ENCODE measurements at regions not wholly inside any gene's neighbourhood (a gene's known extent, or its start where the extent isn't known, plus 50 kb on each side); places are given as distances from the start of the nearest gene placed in this dataset.

- TF ChIP-seq, protein P1, sequence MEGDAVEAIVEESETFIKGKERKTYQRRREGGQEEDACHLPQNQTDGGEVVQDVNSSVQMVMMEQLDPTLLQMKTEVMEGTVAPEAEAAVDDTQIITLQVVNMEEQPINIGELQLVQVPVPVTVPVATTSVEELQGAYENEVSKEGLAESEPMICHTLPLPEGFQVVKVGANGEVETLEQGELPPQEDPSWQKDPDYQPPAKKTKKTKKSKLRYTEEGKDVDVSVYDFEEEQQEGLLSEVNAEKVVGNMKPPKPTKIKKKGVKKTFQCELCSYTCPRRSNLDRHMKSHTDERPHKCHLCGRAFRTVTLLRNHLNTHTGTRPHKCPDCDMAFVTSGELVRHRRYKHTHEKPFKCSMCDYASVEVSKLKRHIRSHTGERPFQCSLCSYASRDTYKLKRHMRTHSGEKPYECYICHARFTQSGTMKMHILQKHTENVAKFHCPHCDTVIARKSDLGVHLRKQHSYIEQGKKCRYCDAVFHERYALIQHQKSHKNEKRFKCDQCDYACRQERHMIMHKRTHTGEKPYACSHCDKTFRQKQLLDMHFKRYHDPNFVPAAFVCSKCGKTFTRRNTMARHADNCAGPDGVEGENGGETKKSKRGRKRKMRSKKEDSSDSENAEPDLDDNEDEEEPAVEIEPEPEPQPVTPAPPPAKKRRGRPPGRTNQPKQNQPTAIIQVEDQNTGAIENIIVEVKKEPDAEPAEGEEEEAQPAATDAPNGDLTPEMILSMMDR (IDR thresholded peaks at IDR 0.05), result no peak
- TF ChIP-seq POLR2A (IDR thresholded peaks at IDR 0.05), result no peak
Observed at GRCh38 chr12:20127413-20127812, 240.9 kb upstream of the PDE3A start.

Data from heart left ventricle (tissue), 13 donors.